Tibial artery (tissue), 4 donors: ENCODE measurements at regions not wholly inside any gene's neighbourhood (a gene's known extent, or its start where the extent isn't known, plus 50 kb on each side); places are given as distances from the start of the nearest gene placed in this dataset.
A peak's percentile ranks its signal among the peaks of the same experiment; 100 is the strongest.

Source experiments
- DNase-seq, 2 donors: peaks; one replicate each; pipeline ENCODE4 v3.0.0-alpha.2; 2019
- H3K27ac ChIP-seq, 2 donors: fragments of 200-600 bp; sonication (generic) in 1 of 2; 1 replicate in 1 of 2; 2 replicates in 1 of 2; pipeline ENCODE4 v1.5.1; 2018 to 2019; ENCODE audit warnings: mild to moderate bottlenecking in 1 of 2
- H3K27me3 ChIP-seq, 2 donors: fragments of 200-600 bp; sonication (generic) in 1 of 2; one replicate each; pipeline versions ENCODE4 v1.5.1 to v1.6.0; 2016 to 2019
- H3K36me3 ChIP-seq, 3 donors: fragments of 200-600 bp; sonication (generic) in 2 of 3; one replicate each; pipeline ENCODE4 v1.5.1; 2016 to 2019; ENCODE audit warnings: mild to moderate bottlenecking in 2 of 3
- H3K4me1 ChIP-seq, 4 donors: fragments of 200-600 bp; sonication (generic) in 2 of 4; 1 replicate in 3 of 4; 2 replicates in 1 of 4; pipeline ENCODE4 v1.5.1; 2016 to 2019
- H3K4me3 ChIP-seq, 2 donors: fragments of 200-600 bp; sonication (generic) in 1 of 2; 1 replicate in 1 of 2; 2 replicates in 1 of 2; pipeline ENCODE4 v1.5.1; 2018 to 2019; ENCODE audit warnings: mild to moderate bottlenecking in 2 of 2
- H3K9me3 ChIP-seq, 3 donors: fragments of 200-600 bp; sonication (generic) in 1 of 3; one replicate each; pipeline ENCODE4 v1.5.1; 2016 to 2019
- CTCF ChIP-seq, 2 experiments: fragments of 200-600 bp in 1 of 2; fragments of 450-650 bp in 1 of 2; IDR thresholded peaks; one replicate each; pipeline ENCODE4 v1.5.1; 2017 to 2019; ENCODE audit warnings: antibody characterized with exemption in 2 of 2, mild to moderate bottlenecking in 1 of 2, moderate library complexity in 1 of 2
- intact Hi-C: fragments of 100-400 bp; cut with DNase I; formaldehyde crosslinking; loops from one replicate; pipeline ENCODE4 v1.15.0; 2023; ENCODE audit warnings: low total_unique reads

- intact Hi-C loops, result no loop called here
- Histone ChIP-seq H3K9me3 (no peaks in the 10 kb centered on the region), H3K4me1 (peaks cover 0 to 24% (median 3%) of the 10 kb centered on the region in 4 donors), H3K4me3 (no peak overlapping the region), H3K36me3 (no peaks in the 10 kb centered on the region), H3K27me3 (no peaks in the 10 kb centered on the region), H3K27ac (no peak overlapping the region)
- no peak for DNase-seq
- TF ChIP-seq CTCF (IDR thresholded peaks at IDR 0.05), result no peak
Observed at GRCh38 chr5:145682197-145682899, 152.8 kb downstream of the PRELID2 start.

GRCh38 chr5:145681686-145682085, 153.5 kb downstream of the PRELID2 start:
- H3K4me3 ChIP-seq, result no peak overlapping the region
- TF ChIP-seq CTCF (IDR thresholded peaks at IDR 0.05), result peak; percentile 51 to 52
- H3K4me1 ChIP-seq, result peaks cover 0 to 24% (median 3%) of the 10 kb centered on the region in 4 donors
- no peak overlapping the region for H3K27ac ChIP-seq
- intact Hi-C loops, result no loop called here
- DNase-seq, result peak in 1 of 2 donors; percentile 56
- no peaks in the 10 kb centered on the region for H3K36me3 ChIP-seq
- no peaks in the 10 kb centered on the region for H3K27me3 ChIP-seq
- H3K9me3 ChIP-seq, result no peaks in the 10 kb centered on the region

GRCh38 chr5:145681216-145681615, 153.9 kb downstream of the PRELID2 start:
- H3K9me3 ChIP-seq, result no peaks in the 10 kb centered on the region
- TF ChIP-seq CTCF (IDR thresholded peaks at IDR 0.05), result no peak
- H3K4me1 ChIP-seq, result peaks cover 0 to 24% (median 3%) of the 10 kb centered on the region in 4 donors
- H3K27ac ChIP-seq, result no peak overlapping the region
- no peak for DNase-seq
- H3K4me3 ChIP-seq, result no peak overlapping the region
- intact Hi-C loops, result no loop called here
- H3K36me3 ChIP-seq, result no peaks in the 10 kb centered on the region
- H3K27me3 ChIP-seq, result no peaks in the 10 kb centered on the region

DNA sequence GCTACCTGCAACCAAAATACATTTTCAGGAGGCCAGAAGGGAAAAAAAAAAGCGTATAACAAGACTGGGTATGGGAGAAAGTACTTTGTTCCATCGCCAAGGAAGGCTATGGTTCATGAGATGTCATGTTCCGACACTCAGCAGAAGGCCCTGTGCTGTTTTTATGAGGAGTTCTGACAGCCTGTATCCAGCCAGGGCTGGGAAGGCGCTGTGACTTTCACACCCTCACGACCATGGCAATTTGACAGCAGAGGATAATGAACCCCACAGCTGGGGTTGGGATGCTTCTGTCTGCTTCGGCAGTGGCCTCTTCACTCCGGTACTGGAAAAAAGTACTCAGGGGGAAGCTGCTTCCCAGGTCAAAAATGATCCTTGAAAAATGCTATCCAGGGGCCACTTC, 154.4 kb downstream of the PRELID2 start:
- no peak for TF ChIP-seq CTCF (IDR thresholded peaks at IDR 0.05)
- intact Hi-C loops, result no loop called here
- Histone ChIP-seq H3K4me3 (no peak overlapping the region), H3K4me1 (peaks cover 0 to 24% (median 3%) of the 10 kb centered on the region in 4 donors), H3K27me3 (no peaks in the 10 kb centered on the region), H3K27ac (no peak overlapping the region), H3K36me3 (no peaks in the 10 kb centered on the region), H3K9me3 (no peaks in the 10 kb centered on the region)
- no peak for DNase-seq

DNA sequence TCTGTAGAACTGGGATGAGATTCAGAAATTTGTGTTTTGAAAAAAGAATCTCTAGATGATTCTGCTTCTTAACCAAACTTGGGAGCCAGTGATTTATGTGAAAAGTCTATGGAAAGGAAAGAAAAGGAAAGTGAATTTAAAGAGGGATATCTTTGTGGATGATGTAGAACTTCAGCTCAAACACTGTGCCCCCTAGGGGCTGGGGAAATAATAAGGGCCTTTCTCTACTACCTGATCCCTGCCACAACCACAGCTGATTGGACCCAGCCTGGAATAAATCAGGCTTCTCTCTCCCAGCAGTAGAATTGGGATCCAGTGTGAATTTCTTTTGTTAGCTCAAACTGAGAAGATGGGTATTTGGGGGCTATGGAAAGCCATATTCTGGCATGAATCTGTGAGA, 155.0 kb downstream of the PRELID2 start:
- H3K27me3 ChIP-seq, result no peaks in the 10 kb centered on the region
- no peak overlapping the region for H3K27ac ChIP-seq
- DNase-seq, result no peak
- H3K4me1 ChIP-seq, result peaks cover 0 to 24% (median 3%) of the 10 kb centered on the region in 4 donors
- intact Hi-C loops, result no loop called here
- H3K9me3 ChIP-seq, result no peaks in the 10 kb centered on the region
- no peaks in the 10 kb centered on the region for H3K36me3 ChIP-seq
- no peak overlapping the region for H3K4me3 ChIP-seq
- TF ChIP-seq CTCF (IDR thresholded peaks at IDR 0.05), result no peak
